ENCODE measurements at regions not wholly inside any gene's neighbourhood (a gene's known extent, or its start where the extent isn't known, plus 50 kb on each side); places are given as distances from the start of the nearest gene placed in this dataset.
"Not testable (repeated sequence)": the region's sequence is repeated elsewhere in the genome, so short reads cannot be mapped to it uniquely, and the experiment has no call there.

DNA sequence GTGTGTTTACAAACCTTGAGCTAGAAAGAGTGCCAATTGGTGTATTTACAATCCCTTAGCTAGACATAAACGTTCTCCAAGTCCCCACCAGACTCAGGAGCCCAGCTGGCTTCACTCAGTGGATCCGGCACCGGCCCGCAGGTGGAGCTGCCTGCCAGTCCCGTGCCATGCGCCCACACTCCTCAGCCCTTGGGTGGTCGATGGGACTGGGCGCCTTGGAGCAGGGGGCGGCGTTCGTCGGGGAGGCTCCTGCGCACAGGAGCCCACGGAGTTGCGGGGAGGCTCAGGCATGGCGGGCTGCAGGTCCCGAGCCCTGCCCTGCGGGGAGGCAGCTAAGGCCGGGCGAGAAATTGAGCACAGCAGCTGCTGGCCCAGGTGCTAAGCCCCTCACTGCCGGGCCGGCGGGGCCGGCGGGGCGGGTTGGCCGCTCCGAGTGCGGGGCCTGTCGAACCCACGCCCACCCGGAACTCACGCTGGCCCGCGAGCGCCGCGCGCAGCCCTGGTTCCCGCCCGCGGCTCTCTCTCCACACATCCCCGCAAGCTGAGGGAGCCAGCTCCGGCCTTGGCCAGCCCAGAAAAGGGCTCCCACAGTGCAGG, 1188.0 kb downstream of the NXPH1 start:
- not testable (repeated sequence) for H3K4me1 Mint-ChIP-seq (ENCODE audit: low read depth); H3K27me3 Mint-ChIP-seq

DNA sequence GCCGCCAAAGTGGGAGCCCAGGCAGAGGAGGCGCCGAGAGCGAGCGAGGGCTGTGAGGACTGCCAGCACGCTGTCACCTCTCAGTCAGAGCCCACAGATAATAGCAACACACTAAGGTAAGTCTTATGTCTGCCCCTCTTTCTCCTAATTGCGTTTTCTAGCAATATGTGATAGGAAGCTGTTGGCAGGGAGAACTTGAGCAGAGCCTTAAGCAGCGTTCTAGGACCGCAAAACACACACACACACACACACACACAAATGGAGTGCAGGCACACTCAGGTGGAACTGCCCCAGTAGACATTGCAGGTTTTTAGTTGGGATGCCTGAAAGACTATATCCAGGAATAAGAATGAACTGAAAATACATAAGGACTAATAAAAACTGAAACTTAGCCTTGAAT, 1188.5 kb downstream of the NXPH1 start:
- H3K27me3 Mint-ChIP-seq = no peaks in the 10 kb centered on the region
- H3K4me3 Mint-ChIP-seq = no peak overlapping the region
- H3K9me3 Mint-ChIP-seq = peaks cover 15% of the 10 kb centered on the region
- no peak overlapping the region for H3K27ac Mint-ChIP-seq
- H3K36me3 Mint-ChIP-seq (ENCODE audit: low read depth) = no peaks in the 10 kb centered on the region
- DNase-seq = no peak
- no peaks in the 10 kb centered on the region for H3K4me1 Mint-ChIP-seq (ENCODE audit: low read depth)

More for the DNA sequence above, 1188.0 kb downstream of the NXPH1 start:
- peaks cover 15% of the 10 kb centered on the region for H3K9me3 Mint-ChIP-seq
- DNase-seq; H3K4me3 Mint-ChIP-seq; H3K36me3 Mint-ChIP-seq (ENCODE audit: low read depth); H3K27ac Mint-ChIP-seq: not testable (repeated sequence)

DNA sequence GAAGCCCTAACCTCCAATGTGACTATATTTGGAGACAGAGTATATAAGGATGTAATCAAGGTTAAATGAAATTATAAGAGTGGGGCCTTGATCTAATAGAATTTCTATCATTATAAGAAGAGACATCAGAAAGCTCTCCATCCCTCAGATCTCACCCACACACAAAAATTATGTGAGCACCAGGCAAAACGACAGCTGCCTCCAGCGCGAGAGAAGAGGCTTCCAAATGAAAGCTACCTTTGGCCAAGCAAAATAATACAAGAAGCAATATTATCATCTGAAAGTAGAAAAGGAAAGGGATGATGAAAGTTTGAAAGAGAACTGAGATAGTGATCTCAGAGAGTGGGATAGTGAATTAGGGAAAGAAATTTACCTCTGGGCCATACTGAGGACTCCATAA, 1192.5 kb downstream of the NXPH1 start:
- Mint-ChIP-seq H3K4me3 (no peak overlapping the region), H3K27ac (no peak overlapping the region), H3K36me3 (ENCODE audit: low read depth) (no peaks in the 10 kb centered on the region), H3K27me3 (no peaks in the 10 kb centered on the region), H3K4me1 (ENCODE audit: low read depth) (no peaks in the 10 kb centered on the region), H3K9me3 (peaks cover 4% of the 10 kb centered on the region)
- DNase-seq = no peak

DNA sequence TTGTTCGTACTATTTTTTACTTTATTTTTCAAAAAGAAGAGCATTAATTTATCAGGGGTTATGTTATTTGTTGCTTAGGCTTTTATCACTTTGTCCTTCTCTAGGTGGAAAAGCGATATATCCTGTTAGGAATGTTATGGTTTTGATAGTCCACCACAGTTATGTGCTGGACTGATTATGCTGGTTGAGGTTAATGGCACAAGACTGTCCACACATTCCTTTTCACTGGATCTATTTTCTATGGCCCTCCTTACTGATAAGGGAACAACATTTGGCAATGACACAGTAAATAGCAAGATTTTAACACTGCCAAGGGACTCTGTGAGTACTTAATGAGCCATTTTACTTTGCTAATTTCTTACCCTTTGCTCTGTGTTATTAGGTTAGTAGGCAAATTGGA, 1212.3 kb downstream of the NXPH1 start:
- Mint-ChIP-seq H3K36me3 (ENCODE audit: low read depth) (no peaks in the 10 kb centered on the region), H3K27ac (no peak overlapping the region), H3K9me3 (peaks cover 7% of the 10 kb centered on the region), H3K4me1 (ENCODE audit: low read depth) (no peaks in the 10 kb centered on the region), H3K4me3 (no peak overlapping the region), H3K27me3 (no peaks in the 10 kb centered on the region)
- no peak for DNase-seq

DNA sequence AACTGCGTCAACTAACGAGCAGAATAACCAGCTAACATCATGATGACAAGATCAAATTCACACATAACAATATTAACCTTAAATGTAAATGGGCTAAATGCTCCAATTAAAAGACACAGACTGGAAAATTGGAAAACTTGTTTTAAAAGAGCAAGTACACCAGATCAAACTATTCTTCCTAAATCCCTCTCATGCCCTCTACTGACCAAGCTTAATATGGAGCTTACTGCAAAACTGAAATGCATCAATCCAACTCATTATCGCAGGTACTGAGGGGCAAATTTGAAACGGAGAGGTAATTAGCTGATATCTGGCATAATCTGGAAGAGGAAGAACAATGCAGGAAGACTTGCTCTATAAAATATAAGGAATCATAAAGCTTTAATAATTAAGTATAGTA, 1223.8 kb downstream of the NXPH1 start:
- Mint-ChIP-seq H3K4me1 (ENCODE audit: low read depth) (no peaks in the 10 kb centered on the region), H3K27ac (no peak overlapping the region), H3K27me3 (no peaks in the 10 kb centered on the region), H3K4me3 (no peak overlapping the region), H3K9me3 (peaks cover 16% of the 10 kb centered on the region), H3K36me3 (ENCODE audit: low read depth) (no peaks in the 10 kb centered on the region)
- no peak for DNase-seq

DNA sequence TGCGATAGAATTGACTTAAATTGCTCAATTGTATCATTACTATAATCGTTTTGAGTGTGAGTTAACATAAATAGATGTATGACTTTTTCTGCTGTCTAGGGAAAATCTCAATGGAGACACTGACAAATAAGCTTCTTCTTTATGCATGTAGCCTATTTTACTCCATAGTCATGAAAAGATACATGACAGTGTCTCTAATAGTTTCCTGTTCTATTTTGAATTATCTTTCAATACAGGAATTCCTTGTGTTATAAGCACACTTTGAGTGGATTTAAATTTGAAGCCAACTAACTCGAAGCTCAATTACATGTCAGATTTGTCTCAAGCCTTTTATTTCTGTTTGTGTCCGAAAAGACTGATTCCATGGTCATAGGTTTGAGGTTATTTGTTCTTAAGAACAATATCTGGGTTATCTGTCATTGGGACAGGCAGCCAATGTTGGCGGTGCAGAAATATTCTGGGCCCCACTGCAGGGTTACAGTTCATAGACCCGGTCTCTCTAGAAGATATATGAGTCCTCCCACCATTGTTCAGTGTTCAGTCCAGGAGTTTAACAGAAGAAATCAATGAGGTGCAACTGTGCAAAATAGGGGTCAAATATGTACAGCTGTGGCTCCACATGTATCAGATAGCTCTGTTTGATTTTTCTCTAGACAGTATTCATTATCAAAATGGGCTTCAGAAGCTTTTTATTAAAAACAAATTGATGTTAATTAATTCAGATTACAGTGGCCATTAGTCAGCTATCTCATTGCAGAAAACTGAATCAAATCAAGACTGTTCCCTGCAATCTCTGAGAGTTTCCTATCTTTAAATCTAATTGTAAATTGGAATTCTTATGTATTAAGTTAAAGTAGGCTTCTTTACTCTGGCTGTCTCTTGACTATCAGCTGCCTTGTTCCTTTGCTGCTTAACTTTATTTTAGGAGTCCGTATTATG, 1238.8 kb downstream of the NXPH1 start:
- Mint-ChIP-seq H3K9me3 (peaks cover 3% of the 10 kb centered on the region), H3K27ac (no peak overlapping the region), H3K36me3 (ENCODE audit: low read depth) (no peaks in the 10 kb centered on the region), H3K4me3 (no peak overlapping the region), H3K4me1 (ENCODE audit: low read depth) (no peaks in the 10 kb centered on the region), H3K27me3 (no peaks in the 10 kb centered on the region)
- DNase-seq = no peak

DNA sequence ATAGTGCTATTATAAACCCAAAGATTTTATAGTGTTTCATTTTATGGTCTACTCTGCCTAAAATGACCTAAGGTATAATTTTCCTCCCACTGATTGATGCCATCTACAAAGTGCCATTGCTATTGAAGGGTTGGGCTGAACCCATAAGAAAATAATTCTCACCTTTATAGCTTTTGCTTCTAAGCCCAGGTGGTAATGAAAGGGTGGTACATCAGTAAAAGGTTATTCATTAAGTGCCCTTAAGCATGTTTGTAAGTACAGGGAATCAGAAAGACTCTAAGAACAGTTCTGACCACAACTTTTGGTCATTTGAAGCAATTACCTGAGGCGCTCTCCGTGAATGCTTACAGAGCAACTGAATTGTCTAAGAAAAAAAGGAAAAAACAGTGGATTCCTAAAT, 1247.3 kb downstream of the NXPH1 start:
- no peak overlapping the region for H3K27ac Mint-ChIP-seq
- DNase-seq = no peak
- no peak overlapping the region for H3K4me3 Mint-ChIP-seq
- H3K36me3 Mint-ChIP-seq (ENCODE audit: low read depth) = no peaks in the 10 kb centered on the region
- no peaks in the 10 kb centered on the region for H3K4me1 Mint-ChIP-seq (ENCODE audit: low read depth)
- H3K27me3 Mint-ChIP-seq = no peaks in the 10 kb centered on the region
- peaks cover 8% of the 10 kb centered on the region for H3K9me3 Mint-ChIP-seq

DNA sequence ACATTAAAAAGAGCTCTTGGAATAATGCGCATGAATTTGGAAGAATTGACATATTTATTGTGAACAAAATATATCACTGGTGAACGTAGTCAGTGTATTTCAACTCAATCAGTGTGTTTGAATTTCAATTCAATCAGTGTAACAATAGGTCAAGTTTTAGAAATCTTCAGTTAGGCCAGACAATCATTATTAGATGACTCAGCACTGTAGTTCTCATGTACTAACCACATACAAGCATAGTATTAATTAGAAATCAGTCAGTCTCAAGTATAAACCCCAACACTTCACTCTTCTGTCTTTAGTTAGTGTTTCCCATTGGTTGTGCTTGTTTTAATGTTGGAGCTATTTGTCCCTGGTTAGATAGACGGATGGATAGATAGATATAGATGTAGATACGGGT, 1247.9 kb downstream of the NXPH1 start:
- peaks cover 6% of the 10 kb centered on the region for H3K9me3 Mint-ChIP-seq
- no peaks in the 10 kb centered on the region for H3K36me3 Mint-ChIP-seq (ENCODE audit: low read depth)
- DNase-seq = no peak
- H3K4me1 Mint-ChIP-seq (ENCODE audit: low read depth) = no peaks in the 10 kb centered on the region
- H3K27me3 Mint-ChIP-seq = no peaks in the 10 kb centered on the region
- H3K27ac Mint-ChIP-seq = no peak overlapping the region
- H3K4me3 Mint-ChIP-seq = no peak overlapping the region

DNA sequence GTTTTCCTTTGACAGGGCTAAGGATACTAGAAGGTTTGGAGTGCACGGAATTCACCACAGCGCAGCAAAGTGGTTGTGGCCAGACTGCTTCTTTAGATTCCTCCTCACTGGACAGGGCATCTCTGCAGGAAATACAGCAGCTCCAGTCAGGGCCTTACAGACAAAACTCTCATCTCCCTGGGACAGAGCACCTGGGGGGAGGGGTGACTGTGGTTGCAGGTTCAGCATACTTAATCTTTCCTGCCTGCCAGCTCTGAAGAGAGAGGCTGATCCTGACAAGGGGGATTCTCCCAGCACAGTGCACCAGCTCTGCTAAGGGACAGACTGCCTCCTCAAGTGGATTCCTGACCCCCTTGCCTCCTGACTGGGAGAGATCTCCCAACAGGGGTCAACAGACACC, 1257.9 kb downstream of the NXPH1 start:
- no peaks in the 10 kb centered on the region for H3K27me3 Mint-ChIP-seq
- no peaks in the 10 kb centered on the region for H3K4me1 Mint-ChIP-seq (ENCODE audit: low read depth)
- no peaks in the 10 kb centered on the region for H3K36me3 Mint-ChIP-seq (ENCODE audit: low read depth)
- H3K27ac Mint-ChIP-seq = no peak overlapping the region
- no peak for DNase-seq
- peaks cover 14% of the 10 kb centered on the region for H3K9me3 Mint-ChIP-seq
- no peak overlapping the region for H3K4me3 Mint-ChIP-seq

DNA sequence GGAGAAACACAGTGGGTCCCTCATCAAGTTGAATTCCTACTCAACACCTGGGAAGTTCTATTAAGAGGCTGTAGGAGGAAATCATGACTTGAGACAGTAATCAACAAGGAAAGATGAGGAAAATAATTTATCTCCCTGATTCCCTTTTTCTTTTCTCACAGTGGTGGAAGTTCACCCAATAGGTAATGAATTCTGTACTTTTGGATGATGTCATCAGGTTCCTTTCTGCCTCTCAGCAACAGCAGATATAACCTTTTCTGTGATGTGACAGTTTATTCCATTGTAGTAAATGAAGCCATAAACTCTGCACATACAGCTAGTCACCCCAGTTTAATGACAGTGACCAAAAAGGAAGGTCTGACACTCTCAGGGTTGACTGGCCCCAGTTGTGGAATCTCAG, 1265.0 kb downstream of the NXPH1 start:
- Mint-ChIP-seq H3K9me3 (peaks cover 8% of the 10 kb centered on the region), H3K36me3 (ENCODE audit: low read depth) (no peaks in the 10 kb centered on the region)

DNA sequence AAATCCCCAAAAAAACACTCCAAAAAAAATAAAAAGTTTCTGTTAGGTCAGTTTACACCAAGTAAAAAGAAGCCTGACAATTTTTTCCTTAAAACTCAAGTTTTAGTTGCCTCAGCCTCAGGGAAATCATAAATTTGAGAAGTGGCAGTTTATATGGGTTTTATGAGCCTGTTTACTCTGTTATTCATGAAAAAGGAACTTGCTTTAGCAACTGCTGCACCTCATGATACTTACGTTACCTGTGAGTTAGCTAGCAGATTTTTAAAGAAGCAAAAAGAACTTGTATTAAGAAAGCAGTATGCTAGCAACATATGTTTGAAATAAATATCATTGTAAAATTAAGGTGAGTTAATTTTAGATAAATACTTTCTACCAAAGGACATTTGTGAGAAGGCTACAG, 1264.5 kb upstream of the PHF14 start:
- Mint-ChIP-seq H3K4me3 (no peak overlapping the region), H3K27ac (no peak overlapping the region), H3K27me3 (no peaks in the 10 kb centered on the region), H3K9me3 (peaks cover 6% of the 10 kb centered on the region), H3K36me3 (ENCODE audit: low read depth) (no peaks in the 10 kb centered on the region), H3K4me1 (ENCODE audit: low read depth) (no peaks in the 10 kb centered on the region)
- DNase-seq = no peak

More for the DNA sequence above, 1265.0 kb downstream of the NXPH1 start:
- DNase-seq = no peak
- Mint-ChIP-seq H3K27ac (no peak overlapping the region), H3K4me3 (no peak overlapping the region), H3K4me1 (ENCODE audit: low read depth) (no peaks in the 10 kb centered on the region), H3K27me3 (no peaks in the 10 kb centered on the region)

DNA sequence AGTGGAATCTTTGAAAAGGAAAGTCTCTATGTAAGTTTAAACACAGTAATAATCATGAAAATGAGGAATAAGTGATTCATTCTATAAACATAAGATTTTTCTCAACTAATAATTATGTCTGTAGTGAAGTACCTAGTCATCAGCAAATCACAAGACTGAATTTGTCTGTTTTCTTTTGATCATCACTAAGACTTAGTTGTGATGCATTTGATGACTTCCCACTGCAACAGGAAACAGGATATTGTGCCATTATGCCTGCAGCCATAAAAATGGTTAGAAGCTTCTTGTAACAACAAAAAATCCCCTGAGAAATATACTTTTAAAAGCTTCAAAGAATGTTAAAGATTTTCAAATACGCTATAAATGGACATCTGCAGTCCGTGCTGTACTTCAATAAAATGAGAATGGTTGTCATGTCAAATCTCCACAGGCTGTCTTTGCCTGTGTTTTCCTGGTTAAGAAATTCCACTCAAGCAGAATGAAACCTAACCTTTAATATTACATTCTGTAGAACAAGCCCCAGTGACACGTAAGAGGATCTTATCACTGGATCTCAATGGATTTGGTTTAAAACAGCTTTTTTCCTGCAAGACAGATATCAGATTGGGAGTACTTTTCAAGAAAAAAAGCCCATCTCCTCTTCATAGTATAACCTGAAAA, 1262.3 kb upstream of the PHF14 start:
- no peak overlapping the region for H3K27ac Mint-ChIP-seq
- H3K4me3 Mint-ChIP-seq = no peak overlapping the region

DNA sequence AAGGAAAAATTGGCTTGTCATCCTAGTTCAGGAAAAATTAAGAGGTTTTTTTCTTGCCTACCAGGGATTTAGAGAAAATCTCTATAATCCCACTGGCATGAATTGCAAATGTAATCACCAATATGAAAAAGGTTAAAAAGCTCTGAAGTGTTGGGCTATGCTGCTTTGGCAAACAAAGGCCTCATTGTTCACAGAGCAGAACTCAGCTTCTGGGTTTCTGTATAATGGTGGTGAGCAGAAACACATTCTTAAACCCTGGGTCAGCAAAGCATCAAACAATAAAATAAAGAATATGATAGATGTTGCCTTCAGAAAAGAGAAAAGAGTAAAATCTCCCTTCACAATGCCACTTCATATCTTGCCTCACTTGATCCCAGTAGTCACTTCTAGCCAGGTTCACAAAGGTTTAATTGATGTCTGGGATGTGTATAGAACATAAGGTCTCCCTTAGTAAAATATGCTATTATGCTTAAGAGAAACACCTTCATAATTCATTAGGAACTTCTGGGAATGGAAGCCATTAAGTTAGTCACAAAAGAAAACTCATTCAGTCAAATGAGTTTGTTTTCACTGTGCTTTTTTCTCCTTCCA, 1255.5 kb upstream of the PHF14 start:
- Mint-ChIP-seq H3K27ac (no peak overlapping the region), H3K36me3 (ENCODE audit: low read depth) (no peaks in the 10 kb centered on the region), H3K4me3 (no peak overlapping the region), H3K9me3 (peaks cover 11% of the 10 kb centered on the region), H3K27me3 (no peaks in the 10 kb centered on the region), H3K4me1 (ENCODE audit: low read depth) (no peaks in the 10 kb centered on the region)
- DNase-seq = no peak

More for the DNA sequence above, 1262.3 kb upstream of the PHF14 start:
- Mint-ChIP-seq H3K9me3 (peaks cover 10% of the 10 kb centered on the region), H3K27me3 (no peaks in the 10 kb centered on the region), H3K4me1 (ENCODE audit: low read depth) (no peaks in the 10 kb centered on the region), H3K36me3 (ENCODE audit: low read depth) (no peaks in the 10 kb centered on the region)
- DNase-seq = no peak

DNA sequence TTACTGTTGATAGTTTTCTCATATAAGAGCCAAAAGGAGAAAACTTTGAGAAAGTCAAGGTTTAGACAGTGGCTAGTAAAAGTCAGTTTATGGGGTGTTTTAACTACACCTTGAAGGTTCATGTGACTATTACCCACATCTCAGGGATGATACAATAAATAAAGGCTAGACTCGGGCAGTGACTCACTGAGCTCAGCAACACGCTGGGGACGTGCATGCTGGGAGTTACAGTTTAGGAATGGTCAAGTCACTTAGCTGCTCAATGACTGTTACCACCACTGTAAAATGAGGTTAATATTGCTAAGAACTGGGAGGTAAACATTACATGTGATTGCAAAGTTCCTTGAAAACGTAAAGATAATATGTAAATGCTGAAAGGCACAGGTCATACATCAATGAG, 1254.4 kb upstream of the PHF14 start:
- no peaks in the 10 kb centered on the region for H3K4me1 Mint-ChIP-seq (ENCODE audit: low read depth)
- no peaks in the 10 kb centered on the region for H3K36me3 Mint-ChIP-seq (ENCODE audit: low read depth)
- no peak overlapping the region for H3K4me3 Mint-ChIP-seq
- no peaks in the 10 kb centered on the region for H3K27me3 Mint-ChIP-seq
- no peak overlapping the region for H3K27ac Mint-ChIP-seq
- peaks cover 11% of the 10 kb centered on the region for H3K9me3 Mint-ChIP-seq
- DNase-seq = no peak

Data from activated T-cell treated with anti-CD3 and anti-CD28 coated beads, Interleukin-2, amount 50 U/mL, for 24 hours (primary cell).